HG03460 (cell line): ENCODE measurements at regions not wholly inside any gene's neighbourhood (a gene's known extent, or its start where the extent isn't known, plus 50 kb on each side); places are given as distances from the start of the nearest gene placed in this dataset.
"Not testable (repeated sequence)": the region's sequence is repeated elsewhere in the genome, so short reads cannot be mapped to it uniquely, and the experiment has no call there.

Source experiments
- ATAC-seq: cut with Tn5 transposase; IDR thresholded peaks from one replicate; pipeline ENCODE4 v1.9.1; 2021; ENCODE audit not compliant: unreplicated experiment

DNA sequence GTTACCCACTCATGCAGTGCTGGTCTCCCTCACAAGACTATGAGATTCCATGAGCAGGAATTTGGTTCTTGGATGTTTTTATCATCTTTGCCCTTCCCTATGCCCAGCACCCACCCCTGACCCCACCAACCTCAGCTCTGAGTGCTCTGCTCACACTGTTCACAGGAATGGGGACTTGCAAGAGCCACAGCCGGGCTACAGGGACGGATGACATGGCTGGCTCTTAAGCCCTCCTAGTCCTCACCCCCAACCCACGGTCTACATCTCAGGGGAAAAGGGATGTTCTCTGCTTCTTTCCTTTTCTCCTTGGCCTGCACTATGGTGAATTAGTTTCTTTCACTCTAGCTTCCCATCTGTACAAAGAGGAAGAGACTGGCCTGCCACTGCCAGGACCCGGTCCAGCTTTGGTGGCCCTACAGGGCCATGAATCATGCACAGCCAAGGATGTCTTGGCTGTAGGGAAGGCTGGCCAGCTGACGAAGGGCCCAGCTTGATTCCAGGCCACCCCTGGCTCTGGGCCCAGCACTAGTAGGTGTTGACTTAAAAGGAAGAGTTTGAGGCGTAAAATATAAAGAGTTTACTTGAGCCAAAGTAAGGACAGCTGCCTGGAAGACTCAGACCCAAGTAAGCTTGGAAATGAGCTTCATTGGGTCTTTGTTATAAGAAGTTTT, 79.7 kb upstream of the MTLN start:
- not testable (repeated sequence) for ATAC-seq

DNA sequence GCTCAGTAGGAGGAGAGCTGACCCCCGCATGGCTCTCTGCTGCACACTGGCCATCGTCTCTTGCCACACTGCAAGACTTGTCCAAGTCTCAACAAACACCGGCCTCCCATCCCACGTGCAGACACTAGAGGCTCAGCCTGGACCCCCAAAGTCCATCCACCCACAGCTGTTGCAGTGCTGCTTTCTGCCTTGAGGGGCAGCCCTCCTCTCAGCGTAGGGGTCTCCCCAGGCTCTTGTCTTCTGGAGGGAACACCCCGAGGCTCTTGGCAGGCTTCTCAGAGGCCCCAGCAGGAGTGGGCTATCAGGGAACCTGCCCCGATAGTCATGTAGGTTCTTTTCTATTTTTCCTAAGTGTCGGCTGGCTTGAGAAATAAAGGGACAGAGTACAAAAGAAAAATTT, 75.5 kb upstream of the MTLN start:
- ATAC-seq: not testable (repeated sequence)

- ATAC-seq: not testable (repeated sequence)
Observed at GRCh38 chr2:110287253-110287652, 74.9 kb upstream of the MTLN start.

- ATAC-seq: not testable (repeated sequence)
Observed at GRCh38 chr2:110285002-110285401, 72.7 kb upstream of the MTLN start.

DNA sequence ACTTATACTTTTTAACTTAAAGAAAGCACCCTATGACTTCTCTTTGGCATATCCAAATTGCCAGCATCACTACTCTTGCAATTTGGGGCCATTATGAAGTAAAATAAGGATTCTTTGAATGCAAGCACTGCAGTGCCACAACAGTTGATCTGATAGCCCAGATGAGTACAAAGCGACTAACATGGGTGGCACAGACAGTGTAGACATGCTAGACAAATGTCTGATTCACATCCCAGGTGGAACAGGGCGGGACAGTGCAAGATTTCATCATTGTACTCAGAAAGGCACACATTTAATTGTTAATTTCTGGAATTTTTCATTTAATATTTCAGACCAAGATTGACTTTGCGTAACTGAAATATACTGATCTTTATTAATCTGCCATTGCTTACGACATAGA, 68.5 kb upstream of the MTLN start:
- not testable (repeated sequence) for ATAC-seq

DNA sequence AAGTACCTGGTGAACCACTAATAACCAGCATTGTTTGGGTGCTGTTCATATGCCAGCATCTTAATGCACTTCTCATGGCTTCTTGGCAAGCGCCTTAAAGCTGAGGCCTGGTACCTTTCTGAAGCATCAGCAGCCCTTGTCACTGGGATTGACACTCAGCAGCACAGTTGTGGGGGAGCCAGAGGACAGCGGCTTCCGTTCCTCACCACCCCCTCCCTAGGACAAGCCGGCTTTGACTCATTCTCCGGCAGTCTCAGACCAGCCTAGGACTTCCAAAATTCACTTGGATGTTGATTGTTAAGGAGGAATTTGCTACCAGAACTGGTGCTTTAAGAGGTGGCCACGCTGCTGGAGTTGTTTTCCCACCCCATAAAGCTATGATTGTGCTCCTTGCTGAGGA, 64.7 kb upstream of the MTLN start:
- not testable (repeated sequence) for ATAC-seq

- not testable (repeated sequence) for ATAC-seq
Observed at GRCh38 chr2:110276092-110276491, 63.7 kb upstream of the MTLN start.

DNA sequence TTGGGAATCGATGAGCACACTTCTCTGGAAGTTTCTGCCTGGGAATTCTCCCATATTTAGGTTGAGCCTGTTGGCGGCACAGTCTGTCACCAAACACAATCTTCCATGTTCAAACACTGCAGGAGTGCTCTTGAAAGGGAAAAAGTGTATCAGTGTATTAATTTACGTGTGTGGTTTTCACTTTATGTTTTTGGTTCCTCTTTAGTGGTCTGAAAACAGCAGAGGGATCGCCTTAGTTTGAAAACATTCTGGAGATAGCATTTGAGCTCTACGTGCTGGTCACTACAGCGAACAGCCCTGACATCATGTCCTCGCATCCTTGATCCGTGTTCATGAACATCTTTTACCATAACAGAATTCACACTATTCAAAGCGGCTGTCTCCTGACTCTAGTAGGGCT, 57.3 kb upstream of the MTLN start:
- ATAC-seq: not testable (repeated sequence)

DNA sequence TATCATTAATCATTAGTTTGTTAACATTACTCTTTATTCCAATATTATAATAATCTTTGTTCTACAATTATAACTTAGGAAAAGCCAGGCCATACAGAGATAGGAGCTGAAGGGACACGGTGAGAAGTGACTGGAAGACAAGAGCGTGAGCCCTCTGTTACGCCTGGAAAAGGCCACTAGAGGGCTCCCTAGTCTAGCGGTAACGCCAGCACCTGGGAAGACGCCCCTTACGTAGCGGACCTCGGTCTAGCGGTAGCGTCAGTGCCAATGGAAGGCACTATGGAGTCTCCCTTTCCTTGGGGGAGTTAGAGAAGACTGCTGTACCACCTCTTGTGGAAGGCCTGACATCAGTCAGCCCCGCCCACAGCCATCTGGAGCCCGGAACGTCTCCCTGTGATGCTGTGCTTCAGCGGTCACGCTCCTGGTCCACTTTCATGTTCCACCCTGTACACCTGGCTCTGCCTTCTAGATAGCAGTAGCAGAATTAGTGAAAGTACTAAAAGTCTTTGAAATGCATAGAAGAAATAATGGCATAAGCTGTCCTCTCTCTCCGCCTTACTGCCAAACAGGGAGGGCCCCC, 55.6 kb upstream of the MTLN start:
- not testable (repeated sequence) for ATAC-seq

GRCh38 chr2:110264804-110265203, 52.5 kb upstream of the MTLN start:
- ATAC-seq: not testable (repeated sequence)

- ATAC-seq: not testable (repeated sequence)
Observed at GRCh38 chr2:110264076-110264681, 51.8 kb upstream of the MTLN start.

- not testable (repeated sequence) for ATAC-seq
Observed at GRCh38 chr2:110263462-110263861, 51.1 kb upstream of the MTLN start.
